WERI-Rb-1 (cell line): ENCODE measurements at regions not wholly inside any gene's neighbourhood (a gene's known extent, or its start where the extent isn't known, plus 50 kb on each side); places are given as distances from the start of the nearest gene placed in this dataset.

Experiments used
- DNase-seq: peaks from one replicate; pipeline ENCODE4 v3.0.0-alpha.2; 2020
- H3K27ac ChIP-seq: fragments of 250-450 bp; sonication (Bioruptor Pico); 2 replicates; pipeline ENCODE4 v1.5.1; 2020; ENCODE audit warnings: mild to moderate bottlenecking, moderate library complexity
- H3K27me3 ChIP-seq: fragments of 250-450 bp; sonication (Bioruptor Pico); 2 replicates; pipeline ENCODE4 v1.5.1; 2021; ENCODE audit warnings: mild to moderate bottlenecking, low read depth, moderate library complexity; ENCODE audit not compliant: insufficient read depth, severe bottlenecking
- H3K36me3 ChIP-seq: fragments of 250-450 bp; sonication (Bioruptor Pico); 2 replicates; pipeline ENCODE4 v1.5.1; 2020; ENCODE audit warnings: mild to moderate bottlenecking, moderate library complexity
- H3K4me3 ChIP-seq: 2 replicates; pipeline ENCODE4 v1.5.1; 2011; ENCODE audit warnings: low read depth, mild to moderate bottlenecking, control low read depth, low read length
- H3K9me3 ChIP-seq: fragments of 250-450 bp; sonication (Bioruptor Pico); 2 replicates; pipeline ENCODE4 v1.5.1; 2021; ENCODE audit warnings: mild to moderate bottlenecking, moderate library complexity; ENCODE audit not compliant: severe bottlenecking
- CTCF ChIP-seq: IDR thresholded peaks from 2 replicates; pipeline ENCODE4 v1.5.1; 2011; ENCODE audit warnings: low read depth, mild to moderate bottlenecking, control low read depth, inconsistent platforms, low read length

GRCh38 chr6:148044921-148045320 lies 297.7 kb upstream of the SASH1 start:
- no peak overlapping the region for H3K27ac ChIP-seq
- H3K9me3 ChIP-seq: peaks cover 5% of the 10 kb centered on the region
- H3K27me3 ChIP-seq: no peaks in the 10 kb centered on the region
- TF ChIP-seq CTCF: no peak
- H3K4me3 ChIP-seq: no peak overlapping the region
- no peak for DNase-seq
- H3K36me3 ChIP-seq: no peaks in the 10 kb centered on the region

- Histone ChIP-seq H3K36me3 (no peaks in the 10 kb centered on the region), H3K27me3 (no peaks in the 10 kb centered on the region), H3K27ac (no peak overlapping the region), H3K9me3 (peaks cover 5% of the 10 kb centered on the region), H3K4me3 (no peak overlapping the region)
- TF ChIP-seq CTCF: no peak
- no peak for DNase-seq
Observed at GRCh38 chr6:148053209-148053608, 289.4 kb upstream of the SASH1 start.

- Histone ChIP-seq H3K27ac (no peak overlapping the region), H3K27me3 (no peaks in the 10 kb centered on the region), H3K4me3 (no peak overlapping the region), H3K9me3 (peaks cover 5% of the 10 kb centered on the region), H3K36me3 (no peaks in the 10 kb centered on the region)
- DNase-seq: no peak
- no peak for TF ChIP-seq CTCF
Observed at GRCh38 chr6:148053796-148054195, 288.8 kb upstream of the SASH1 start.

- no peak overlapping the region for H3K27ac ChIP-seq
- H3K36me3 ChIP-seq: no peaks in the 10 kb centered on the region
- no peak for TF ChIP-seq CTCF
- H3K27me3 ChIP-seq: no peaks in the 10 kb centered on the region
- no peak overlapping the region for H3K4me3 ChIP-seq
- H3K9me3 ChIP-seq: peaks cover 5% of the 10 kb centered on the region
- DNase-seq: no peak
Observed at GRCh38 chr6:148054219-148054618, 288.4 kb upstream of the SASH1 start.

- no peak for DNase-seq
- Histone ChIP-seq H3K27me3 (no peaks in the 10 kb centered on the region), H3K4me3 (no peak overlapping the region), H3K36me3 (no peaks in the 10 kb centered on the region), H3K9me3 (peaks cover 15% of the 10 kb centered on the region), H3K27ac (no peak overlapping the region)
- TF ChIP-seq CTCF: no peak
Observed at GRCh38 chr6:148055419-148055818, 287.2 kb upstream of the SASH1 start.

GRCh38 chr6:148059869-148060268 lies 282.8 kb upstream of the SASH1 start:
- no peak for TF ChIP-seq CTCF
- H3K4me3 ChIP-seq: no peak overlapping the region
- H3K27ac ChIP-seq: no peak overlapping the region
- peaks cover 10% of the 10 kb centered on the region for H3K9me3 ChIP-seq
- H3K27me3 ChIP-seq: no peaks in the 10 kb centered on the region
- H3K36me3 ChIP-seq: no peaks in the 10 kb centered on the region
- no peak for DNase-seq
